H9 (cell line): ENCODE measurements at regions not wholly inside any gene's neighbourhood (a gene's known extent, or its start where the extent isn't known, plus 50 kb on each side); places are given as distances from the start of the nearest gene placed in this dataset.

Experiments
- DNase-seq: peaks from one replicate; pipeline ENCODE4 v3.0.0-alpha.2; 2017
- H2AFZ ChIP-seq: one replicate; pipeline ENCODE4 v1.6.1; 2013; ENCODE audit warnings: mild to moderate bottlenecking, low read length, control low read depth, moderate library complexity
- H2AK5ac ChIP-seq: 2 replicates; pipeline ENCODE4 v1.6.1; 2013; ENCODE audit warnings: low read length, control low read depth, mixed read lengths; ENCODE audit not compliant: insufficient read length
- H2BK120ac ChIP-seq: one replicate; pipeline ENCODE4 v1.6.1; 2013; ENCODE audit warnings: low read depth, mild to moderate bottlenecking, low read length, control low read depth, inconsistent platforms; ENCODE audit not compliant: poor library complexity, severe bottlenecking
- H2BK12ac ChIP-seq: 2 replicates; pipeline ENCODE4 v1.6.1; 2013; ENCODE audit warnings: low read length, control low read depth, mixed read lengths, low read depth; ENCODE audit not compliant: insufficient read length
- H2BK15ac ChIP-seq: 2 replicates; pipeline ENCODE4 v1.6.1; 2013; ENCODE audit warnings: low read depth, low read length, control low read depth
- H2BK20ac ChIP-seq: one replicate; pipeline ENCODE4 v1.6.1; 2013; ENCODE audit warnings: low read depth, mild to moderate bottlenecking, low read length, control low read depth, inconsistent platforms; ENCODE audit not compliant: poor library complexity, severe bottlenecking
- H2BK5ac ChIP-seq: 2 replicates; pipeline ENCODE4 v1.6.1; 2013; ENCODE audit warnings: low read length, control low read depth, mixed read lengths; ENCODE audit not compliant: insufficient read length
- H3K14ac ChIP-seq: 2 replicates; pipeline ENCODE4 v1.6.1; 2013; ENCODE audit warnings: low read length, control low read depth; ENCODE audit not compliant: insufficient read depth
- H3K18ac ChIP-seq: 2 replicates; pipeline ENCODE4 v1.6.1; 2013; ENCODE audit warnings: low read depth, mild to moderate bottlenecking, mixed read lengths, low read length, control low read depth; ENCODE audit not compliant: insufficient read length
- H3K23ac ChIP-seq: 2 replicates; pipeline ENCODE4 v1.6.1; 2013; ENCODE audit warnings: low read length, control low read depth, mixed read lengths, low read depth; ENCODE audit not compliant: insufficient read length
- H3K23me2 ChIP-seq: 2 replicates; pipeline ENCODE4 v1.6.1; 2013; ENCODE audit warnings: low read depth, mild to moderate bottlenecking, mixed read lengths, low read length, control low read depth; ENCODE audit not compliant: insufficient read length, poor library complexity, severe bottlenecking
- H3K27ac ChIP-seq: 2 replicates; pipeline ENCODE4 v1.5.1; 2013; ENCODE audit warnings: low read length, control low read depth, mixed read lengths, low read depth; ENCODE audit not compliant: insufficient read length
- H3K27me3 ChIP-seq: 2 replicates; pipeline ENCODE4 v1.6.1; 2013; ENCODE audit warnings: low read length, control low read depth, inconsistent platforms; ENCODE audit not compliant: insufficient read depth
- H3K4ac ChIP-seq: 2 replicates; pipeline ENCODE4 v1.6.1; 2013; ENCODE audit warnings: low read depth, mild to moderate bottlenecking, control low read depth, inconsistent platforms, low read length, moderate library complexity
- H3K4me1 ChIP-seq: 2 replicates; pipeline ENCODE4 v1.6.1; 2013; ENCODE audit warnings: low read length, control low read depth, inconsistent platforms; ENCODE audit not compliant: insufficient read depth
- H3K4me2 ChIP-seq: 2 replicates; pipeline ENCODE4 v1.6.1; 2013; ENCODE audit warnings: low read length, control low read depth, mixed read lengths; ENCODE audit not compliant: insufficient read length, insufficient read depth
- H3K56ac ChIP-seq: 2 replicates; pipeline ENCODE4 v1.6.1; 2013; ENCODE audit warnings: low read depth, mild to moderate bottlenecking, mixed read lengths, low read length, control low read depth; ENCODE audit not compliant: insufficient read length
- H3K79me1 ChIP-seq: 2 replicates; pipeline ENCODE4 v1.6.1; 2013; ENCODE audit warnings: low read depth, mild to moderate bottlenecking, moderate library complexity, low read length, control low read depth, inconsistent platforms; ENCODE audit not compliant: insufficient read depth, poor library complexity, severe bottlenecking
- H3K79me2 ChIP-seq: 2 replicates; pipeline ENCODE4 v1.6.1; 2013; ENCODE audit warnings: low read length, control low read depth, inconsistent platforms; ENCODE audit not compliant: insufficient read depth
- H3K9ac ChIP-seq: 2 replicates; pipeline ENCODE4 v1.6.1; 2013; ENCODE audit warnings: low read length, control low read depth, mixed read lengths; ENCODE audit not compliant: insufficient read length; ENCODE audit errors: extremely low read depth
- H3K9me3 ChIP-seq: one replicate; pipeline ENCODE4 v1.6.1; 2013; ENCODE audit warnings: low read depth, low read length, inconsistent platforms; ENCODE audit not compliant: control insufficient read depth
- H3T11ph ChIP-seq: one replicate; pipeline ENCODE4 v1.6.1; 2013; ENCODE audit warnings: mild to moderate bottlenecking, low read length, control low read depth, inconsistent platforms
- H4K20me1 ChIP-seq: one replicate; pipeline ENCODE4 v1.6.1; 2013; ENCODE audit not compliant: control insufficient read depth, insufficient read length, insufficient read depth
- H4K5ac ChIP-seq: 2 replicates; pipeline ENCODE4 v1.6.1; 2013; ENCODE audit warnings: low read depth, mild to moderate bottlenecking, mixed read lengths, low read length, control low read depth; ENCODE audit not compliant: insufficient read length
- H4K8ac ChIP-seq: replicated peaks from 2 replicates; pipeline ENCODE4 v1.6.1; 2013; ENCODE audit warnings: low read length, control low read depth, mixed read lengths, low read depth; ENCODE audit not compliant: insufficient read length
- H4K91ac ChIP-seq: 2 replicates; pipeline ENCODE4 v1.6.1; 2013; ENCODE audit warnings: low read depth, mild to moderate bottlenecking, moderate library complexity, mixed read lengths, low read length, control low read depth; ENCODE audit not compliant: insufficient read length
- H3K27ac Mint-ChIP-seq, 3 experiments: 2 replicates in 2 of 3; 3 replicates in 1 of 3; pipeline ENCODE4 v1.8.0; 2020 to 2021; ENCODE audit warnings: mixed read lengths in 3 of 3, mild to moderate bottlenecking in 1 of 3, moderate library complexity in 1 of 3
- H3K27me3 Mint-ChIP-seq: 2 replicates; pipeline ENCODE4 v1.8.0; 2021; ENCODE audit warnings: low read depth, mild to moderate bottlenecking, moderate library complexity, mixed read lengths
- H3K36me3 Mint-ChIP-seq, 3 experiments: 2 replicates in 2 of 3; 3 replicates in 1 of 3; pipeline ENCODE4 v1.8.0; 2020 to 2021; ENCODE audit warnings: low read depth in 3 of 3, mixed read lengths in 3 of 3; ENCODE audit not compliant: insufficient read depth in 1 of 3
- H3K4me1 Mint-ChIP-seq, 2 experiments: 2 replicates each; pipeline ENCODE4 v1.8.0; 2020; ENCODE audit warnings: mixed read lengths in 2 of 2
- H3K4me3 Mint-ChIP-seq, 2 experiments: 2 replicates in 1 of 2; 3 replicates in 1 of 2; pipeline ENCODE4 v1.8.0; 2020 to 2021; ENCODE audit warnings: mild to moderate bottlenecking in 2 of 2, mixed read lengths in 2 of 2, moderate library complexity in 1 of 2
- H3K9me3 Mint-ChIP-seq, 2 experiments: 2 replicates in 1 of 2; 3 replicates in 1 of 2; pipeline ENCODE4 v1.8.0; 2020; ENCODE audit warnings: mild to moderate bottlenecking in 2 of 2, mixed read lengths in 2 of 2, moderate library complexity in 1 of 2
- WGBS: extraction: QIAGEN DNeasy Blood & Tissue Kit; methylation state at CpG from one replicate; pipeline ENCODE4 v1.1.7; 2013; ENCODE audit warnings: missing lambda C conversion rate, low lambda C conversion rate, mixed read lengths; ENCODE audit not compliant: insufficient read length; ENCODE audit errors: extremely low coverage; 5-methylcytosine and 5-hydroxymethylcytosine counted together
- TF ChIP-seq, protein P1 (sequence below): fragments of 200-600 bp; sonication (generic); conservative IDR thresholded peaks from 3 replicates; pipeline ENCODE4 v1.8.0; 2021; ENCODE audit warnings: antibody characterized with exemption, mild to moderate bottlenecking

DNA sequence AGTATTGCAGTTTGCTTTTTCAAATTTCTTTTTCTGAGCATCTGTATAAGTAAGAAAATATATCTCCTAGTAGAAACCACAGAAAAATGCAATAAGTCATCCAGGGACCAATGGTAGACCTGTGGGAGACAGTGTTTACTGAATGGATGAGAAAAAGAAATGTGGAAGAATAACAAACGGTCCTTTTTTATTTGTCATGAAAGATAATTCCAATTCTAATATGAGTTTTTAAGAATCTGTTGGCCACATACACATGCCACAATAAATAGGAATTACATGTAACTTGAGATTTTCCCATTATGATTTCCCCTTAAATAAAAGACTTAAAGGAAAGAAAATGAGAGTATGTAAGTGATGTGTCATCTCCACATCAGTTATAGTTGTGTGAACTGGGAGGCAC lies 107.7 kb upstream of the RAB27B start:
- H3K4me3 Mint-ChIP-seq = no peak overlapping the region
- Histone ChIP-seq H2BK120ac (no peak overlapping the region), H3K79me2 (no peaks in the 10 kb centered on the region), H3K4me2 (no peak overlapping the region), H3K9ac (no peak overlapping the region), H2AFZ (no peak overlapping the region), H4K91ac (no peak overlapping the region), H3K18ac (no peak overlapping the region), H4K20me1 (no peaks in the 10 kb centered on the region), H3T11ph (no peak overlapping the region), H3K23me2 (no peaks in the 10 kb centered on the region), H3K4me1 (no peaks in the 10 kb centered on the region), H2BK5ac (no peak overlapping the region), H3K56ac (no peak overlapping the region), H3K79me1 (no peaks in the 10 kb centered on the region), H3K9me3 (no peaks in the 10 kb centered on the region), H2AK5ac (no peak overlapping the region), H3K23ac (no peak overlapping the region), H4K8ac (no peak overlapping the region), H4K5ac (no peak overlapping the region), H2BK12ac (no peak overlapping the region), H3K27me3 (no peaks in the 10 kb centered on the region), H3K27ac (no peak overlapping the region), H2BK20ac (no peak overlapping the region), H2BK15ac (no peak overlapping the region), H3K4ac (no peak overlapping the region), H3K14ac (no peak overlapping the region)
- H3K36me3 Mint-ChIP-seq = no peaks in the 10 kb centered on the region
- no CpG with 5 or more reads among the region's 1 CpG for WGBS
- DNase-seq = no peak
- TF ChIP-seq, protein P1, sequence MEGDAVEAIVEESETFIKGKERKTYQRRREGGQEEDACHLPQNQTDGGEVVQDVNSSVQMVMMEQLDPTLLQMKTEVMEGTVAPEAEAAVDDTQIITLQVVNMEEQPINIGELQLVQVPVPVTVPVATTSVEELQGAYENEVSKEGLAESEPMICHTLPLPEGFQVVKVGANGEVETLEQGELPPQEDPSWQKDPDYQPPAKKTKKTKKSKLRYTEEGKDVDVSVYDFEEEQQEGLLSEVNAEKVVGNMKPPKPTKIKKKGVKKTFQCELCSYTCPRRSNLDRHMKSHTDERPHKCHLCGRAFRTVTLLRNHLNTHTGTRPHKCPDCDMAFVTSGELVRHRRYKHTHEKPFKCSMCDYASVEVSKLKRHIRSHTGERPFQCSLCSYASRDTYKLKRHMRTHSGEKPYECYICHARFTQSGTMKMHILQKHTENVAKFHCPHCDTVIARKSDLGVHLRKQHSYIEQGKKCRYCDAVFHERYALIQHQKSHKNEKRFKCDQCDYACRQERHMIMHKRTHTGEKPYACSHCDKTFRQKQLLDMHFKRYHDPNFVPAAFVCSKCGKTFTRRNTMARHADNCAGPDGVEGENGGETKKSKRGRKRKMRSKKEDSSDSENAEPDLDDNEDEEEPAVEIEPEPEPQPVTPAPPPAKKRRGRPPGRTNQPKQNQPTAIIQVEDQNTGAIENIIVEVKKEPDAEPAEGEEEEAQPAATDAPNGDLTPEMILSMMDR = no peak
- H3K9me3 Mint-ChIP-seq = no peaks in the 10 kb centered on the region
- peaks cover 2% of the 10 kb centered on the region; the same call in 1 of the 2 replicates for H3K27me3 Mint-ChIP-seq
- H3K4me1 Mint-ChIP-seq = peaks cover 6 to 8% of the 10 kb centered on the region in 2 experiments; a peak in 2 of 4 replicates
- no peak overlapping the region for H3K27ac Mint-ChIP-seq
